CD4-positive, alpha-beta memory T cell (primary cell): ENCODE measurements at regions not wholly inside any gene's neighbourhood (a gene's known extent, or its start where the extent isn't known, plus 50 kb on each side); places are given as distances from the start of the nearest gene placed in this dataset.
"Not testable (repeated sequence)": the region's sequence is repeated elsewhere in the genome, so short reads cannot be mapped to it uniquely, and the experiment has no call there.

ENCODE experiments used
- CTCF ChIA-PET: fragments of 350-600 bp; sonication (Branson Sonifier 250); formaldehyde crosslinking; loops from one replicate; lab custom pipeline; 2021; ENCODE audit warnings: inconsistent platforms; ENCODE audit not compliant: partially characterized antibody; lab: Charles Lee
- POLR2A ChIA-PET: fragments of 350-600 bp; sonication (Branson Sonifier 250); formaldehyde crosslinking; loops from one replicate; lab custom pipeline; 2021; ENCODE audit not compliant: partially characterized antibody; lab: Charles Lee
- DNase-seq, 5 donors: peaks; one replicate each; pipeline versions ENCODE4 v3.0.0 to v3.0.0-alpha.2; 2020 to 2022; ENCODE audit warnings: mixed read lengths in 1 of 5
- H3K27ac ChIP-seq: one replicate; pipeline ENCODE4 v1.7.0; 2013; ENCODE audit warnings: low read depth, low read length
- H3K27me3 ChIP-seq: 2 replicates; pipeline ENCODE4 v1.7.0; 2013; ENCODE audit warnings: mild to moderate bottlenecking, low read length, moderate library complexity; ENCODE audit not compliant: insufficient read depth
- H3K36me3 ChIP-seq: 2 replicates; pipeline ENCODE4 v1.7.0; 2013; ENCODE audit warnings: mild to moderate bottlenecking, low read length, moderate library complexity; ENCODE audit not compliant: insufficient read depth
- H3K4me1 ChIP-seq: 2 replicates; pipeline ENCODE4 v1.7.0; 2013; ENCODE audit warnings: mild to moderate bottlenecking, low read length, moderate library complexity; ENCODE audit not compliant: insufficient read depth
- H3K4me3 ChIP-seq, 2 donors: one replicate each; pipeline ENCODE4 v1.7.0; 2013; ENCODE audit warnings: low read length in 2 of 2, mild to moderate bottlenecking in 1 of 2
- H3K9me3 ChIP-seq, 2 donors: one replicate each; pipeline ENCODE4 v1.7.0; 2013; ENCODE audit warnings: low read length in 2 of 2, control low read depth in 1 of 2; ENCODE audit not compliant: control insufficient read depth in 1 of 2
- H3K27ac Mint-ChIP-seq, 7 donors: one replicate each; pipeline ENCODE4 v1.8.0; 2020 to 2021; ENCODE audit warnings: mixed read lengths in 7 of 7, mild to moderate bottlenecking in 6 of 7, inconsistent platforms in 3 of 7, moderate library complexity in 3 of 7
- H3K27me3 Mint-ChIP-seq, 2 donors: one replicate each; pipeline ENCODE4 v1.8.0; 2020 to 2021; ENCODE audit warnings: mixed read lengths in 2 of 2
- H3K36me3 Mint-ChIP-seq, 2 donors: one replicate each; pipeline ENCODE4 v1.8.0; 2020 to 2021; ENCODE audit warnings: mixed read lengths in 2 of 2, inconsistent platforms in 1 of 2, mild to moderate bottlenecking in 1 of 2
- H3K4me1 Mint-ChIP-seq, 4 donors: one replicate each; pipeline ENCODE4 v1.8.0; 2020 to 2021; ENCODE audit warnings: mixed read lengths in 4 of 4, mild to moderate bottlenecking in 1 of 4
- H3K4me3 Mint-ChIP-seq, 8 donors: one replicate each; pipeline ENCODE4 v1.8.0; 2020 to 2021; ENCODE audit warnings: mixed read lengths in 8 of 8, mild to moderate bottlenecking in 7 of 8, moderate library complexity in 6 of 8, inconsistent platforms in 3 of 8
- H3K9me3 Mint-ChIP-seq, 8 donors: one replicate each; pipeline ENCODE4 v1.8.0; 2020 to 2021; ENCODE audit warnings: mixed read lengths in 8 of 8, mild to moderate bottlenecking in 5 of 8, inconsistent platforms in 3 of 8, moderate library complexity in 1 of 8
- intact Hi-C: fragments of 100-400 bp; cut with micrococcal nuclease; formaldehyde crosslinking; loops from one replicate; pipeline ENCODE4 v1.15.1; 2023

- POLR2A ChIA-PET, H3K27ac Mint-ChIP-seq, H3K9me3 ChIP-seq, H3K36me3 Mint-ChIP-seq, intact Hi-C loops, H3K4me1 ChIP-seq, H3K4me3 ChIP-seq, H3K36me3 ChIP-seq, H3K27me3 ChIP-seq, H3K27ac ChIP-seq, DNase-seq, H3K4me3 Mint-ChIP-seq, CTCF ChIA-PET, H3K4me1 Mint-ChIP-seq, H3K27me3 Mint-ChIP-seq: not testable (repeated sequence)
- H3K9me3 Mint-ChIP-seq: peaks cover 0 to 12% (median 6%) of the 10 kb centered on the region in 8 donors
Observed at GRCh38 chr1:95645126-95645525, 411.1 kb downstream of the RWDD3 start.

GRCh38 chr1:95650631-95651030 is 416.6 kb downstream of the RWDD3 start:
- POLR2A ChIA-PET: no interaction called here
- Histone ChIP-seq H3K36me3 (no peaks in the 10 kb centered on the region), H3K27ac (no peak overlapping the region), H3K4me3 (no peak overlapping the region), H3K4me1 (no peaks in the 10 kb centered on the region), H3K27me3 (no peaks in the 10 kb centered on the region), H3K9me3 (no peaks in the 10 kb centered on the region)
- Mint-ChIP-seq H3K9me3 (peaks cover 0 to 9% (median 3%) of the 10 kb centered on the region in 8 donors), H3K27me3 (no peaks in the 10 kb centered on the region), H3K36me3 (no peaks in the 10 kb centered on the region), H3K27ac (no peak overlapping the region), H3K4me3 (no peak overlapping the region), H3K4me1 (no peaks in the 10 kb centered on the region)
- no peak for DNase-seq
- CTCF ChIA-PET: no interaction called here
- intact Hi-C loops: no loop called here

- H3K4me1 ChIP-seq: no peaks in the 10 kb centered on the region
- intact Hi-C loops: no loop called here
- H3K27me3 Mint-ChIP-seq: no peaks in the 10 kb centered on the region
- DNase-seq: no peak
- no peak overlapping the region for H3K4me3 ChIP-seq
- peaks cover 0 to 9% (median 0%) of the 10 kb centered on the region in 8 donors for H3K9me3 Mint-ChIP-seq
- H3K36me3 Mint-ChIP-seq: no peaks in the 10 kb centered on the region
- no peak overlapping the region for H3K27ac Mint-ChIP-seq
- ChIA-PET CTCF (no interaction called here), POLR2A (no interaction called here)
- H3K36me3 ChIP-seq: no peaks in the 10 kb centered on the region
- H3K27me3 ChIP-seq: no peaks in the 10 kb centered on the region
- no peak overlapping the region for H3K4me3 Mint-ChIP-seq
- H3K27ac ChIP-seq: no peak overlapping the region
- H3K4me1 Mint-ChIP-seq: no peaks in the 10 kb centered on the region
- no peaks in the 10 kb centered on the region for H3K9me3 ChIP-seq
Observed at GRCh38 chr1:95652423-95652965, 418.5 kb downstream of the RWDD3 start.

DNA sequence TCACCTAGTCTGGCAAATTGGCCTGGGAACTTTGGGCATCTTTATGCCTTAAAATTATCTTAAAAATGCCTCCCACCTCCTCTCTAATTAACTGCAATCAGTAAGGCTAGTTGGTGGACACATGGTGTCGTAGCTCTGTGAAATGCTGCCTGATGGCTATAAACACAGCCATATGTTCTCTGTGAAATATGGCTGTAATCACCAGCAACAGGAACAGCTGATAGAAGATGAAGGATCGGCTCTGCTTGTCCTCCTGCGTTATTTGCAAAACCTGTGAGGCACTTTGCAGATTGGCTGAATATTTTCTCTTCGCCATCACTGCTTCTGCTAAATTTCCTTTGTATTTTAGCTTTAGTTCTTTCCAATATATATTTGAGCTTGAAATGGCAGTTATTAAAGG is 419.6 kb downstream of the RWDD3 start:
- ChIA-PET POLR2A (no interaction called here), CTCF (no interaction called here)
- Mint-ChIP-seq H3K27ac (no peak overlapping the region), H3K27me3 (no peaks in the 10 kb centered on the region), H3K4me1 (no peaks in the 10 kb centered on the region), H3K9me3 (peaks cover 0 to 3% (median 0%) of the 10 kb centered on the region in 8 donors), H3K36me3 (no peaks in the 10 kb centered on the region), H3K4me3 (no peak overlapping the region)
- DNase-seq: no peak
- Histone ChIP-seq H3K4me1 (no peaks in the 10 kb centered on the region), H3K4me3 (no peak overlapping the region), H3K36me3 (no peaks in the 10 kb centered on the region), H3K9me3 (no peaks in the 10 kb centered on the region), H3K27me3 (no peaks in the 10 kb centered on the region), H3K27ac (no peak overlapping the region)
- intact Hi-C loops: no loop called here

DNA sequence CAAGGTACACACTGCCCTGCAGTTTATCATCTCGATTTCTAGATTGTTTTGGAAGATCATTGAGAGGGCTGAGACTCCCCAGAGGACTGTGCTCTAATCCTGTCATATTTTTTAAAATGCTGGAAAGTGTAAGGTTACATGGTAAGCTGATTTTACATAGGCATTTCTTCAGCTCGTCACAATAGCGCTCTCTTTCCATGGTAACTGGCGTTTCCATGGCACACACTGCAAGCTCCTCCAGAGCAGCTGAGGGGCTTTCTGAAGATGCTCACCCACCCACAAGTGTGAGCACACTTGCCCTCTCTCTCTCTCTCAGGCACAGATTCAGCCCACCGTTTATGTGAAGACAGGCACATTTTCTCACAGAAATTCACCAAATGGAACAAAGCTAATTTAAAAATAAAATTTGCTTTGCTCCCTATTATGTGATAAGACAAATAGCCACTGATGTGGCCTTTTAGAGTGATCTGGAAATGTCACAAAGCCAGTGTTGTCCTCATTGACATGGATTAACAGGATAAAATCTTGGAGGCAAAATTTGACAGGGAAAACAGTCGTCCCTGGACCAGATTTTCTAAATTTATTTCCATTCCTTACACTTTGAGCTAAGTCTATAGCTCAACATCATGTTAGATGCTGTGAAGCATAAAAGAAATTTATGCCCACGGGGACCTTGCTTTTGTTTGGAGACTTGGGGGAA is 421.5 kb downstream of the RWDD3 start:
- CTCF ChIA-PET: no interaction called here

GRCh38 chr1:95657248-95657647 is 423.2 kb downstream of the RWDD3 start:
- no peaks in the 10 kb centered on the region for H3K4me1 Mint-ChIP-seq
- Histone ChIP-seq H3K27me3 (no peaks in the 10 kb centered on the region), H3K36me3 (no peaks in the 10 kb centered on the region), H3K27ac (no peak overlapping the region), H3K4me3 (no peak overlapping the region), H3K4me1 (no peaks in the 10 kb centered on the region), H3K9me3 (no peaks in the 10 kb centered on the region)
- peaks cover 0 to 6% (median 0%) of the 10 kb centered on the region in 8 donors for H3K9me3 Mint-ChIP-seq
- POLR2A ChIA-PET: no interaction called here
- no peak for DNase-seq
- H3K27ac Mint-ChIP-seq: no peak overlapping the region
- no peaks in the 10 kb centered on the region for H3K27me3 Mint-ChIP-seq
- no peaks in the 10 kb centered on the region for H3K36me3 Mint-ChIP-seq
- H3K4me3 Mint-ChIP-seq: no peak overlapping the region
- CTCF ChIA-PET: no interaction called here
- intact Hi-C loops: no loop called here

More for the DNA sequence above, 421.5 kb downstream of the RWDD3 start:
- Histone ChIP-seq H3K9me3 (no peaks in the 10 kb centered on the region), H3K27me3 (no peaks in the 10 kb centered on the region), H3K27ac (no peak overlapping the region), H3K36me3 (no peaks in the 10 kb centered on the region), H3K4me3 (no peak overlapping the region), H3K4me1 (no peaks in the 10 kb centered on the region)
- intact Hi-C loops: no loop called here
- Mint-ChIP-seq H3K27ac (no peak overlapping the region), H3K9me3 (peaks cover 0 to 5% (median 0%) of the 10 kb centered on the region in 8 donors), H3K4me1 (no peaks in the 10 kb centered on the region), H3K27me3 (no peaks in the 10 kb centered on the region), H3K36me3 (no peaks in the 10 kb centered on the region), H3K4me3 (no peak overlapping the region)
- DNase-seq: no peak
- POLR2A ChIA-PET: no interaction called here

- ChIA-PET POLR2A (no interaction called here), CTCF (no interaction called here)
- no peak overlapping the region for H3K4me3 ChIP-seq
- no peak overlapping the region for H3K27ac Mint-ChIP-seq
- peaks cover 0 to 15% (median 7%) of the 10 kb centered on the region in 8 donors for H3K9me3 Mint-ChIP-seq
- H3K4me1 ChIP-seq: no peaks in the 10 kb centered on the region
- no peak overlapping the region for H3K27ac ChIP-seq
- no peaks in the 10 kb centered on the region for H3K36me3 ChIP-seq
- no peak for DNase-seq
- H3K27me3 Mint-ChIP-seq: no peaks in the 10 kb centered on the region
- no peak overlapping the region for H3K4me3 Mint-ChIP-seq
- intact Hi-C loops: no loop called here
- no peaks in the 10 kb centered on the region for H3K27me3 ChIP-seq
- H3K36me3 Mint-ChIP-seq: no peaks in the 10 kb centered on the region
- H3K9me3 ChIP-seq: no peaks in the 10 kb centered on the region
- H3K4me1 Mint-ChIP-seq: no peaks in the 10 kb centered on the region
Observed at GRCh38 chr1:95659166-95659565, 425.2 kb downstream of the RWDD3 start.
